GF-D8 (cell line): ENCODE measurements at regions not wholly inside any gene's neighbourhood (a gene's known extent, or its start where the extent isn't known, plus 50 kb on each side); places are given as distances from the start of the nearest gene placed in this dataset.
"Not testable (repeated sequence)": the region's sequence is repeated elsewhere in the genome, so short reads cannot be mapped to it uniquely, and the experiment has no call there.

Experiments used
- DNase-seq: peaks from one replicate; lab custom pipeline; 2025; lab: John Stamatoyannopoulos, UW

DNA sequence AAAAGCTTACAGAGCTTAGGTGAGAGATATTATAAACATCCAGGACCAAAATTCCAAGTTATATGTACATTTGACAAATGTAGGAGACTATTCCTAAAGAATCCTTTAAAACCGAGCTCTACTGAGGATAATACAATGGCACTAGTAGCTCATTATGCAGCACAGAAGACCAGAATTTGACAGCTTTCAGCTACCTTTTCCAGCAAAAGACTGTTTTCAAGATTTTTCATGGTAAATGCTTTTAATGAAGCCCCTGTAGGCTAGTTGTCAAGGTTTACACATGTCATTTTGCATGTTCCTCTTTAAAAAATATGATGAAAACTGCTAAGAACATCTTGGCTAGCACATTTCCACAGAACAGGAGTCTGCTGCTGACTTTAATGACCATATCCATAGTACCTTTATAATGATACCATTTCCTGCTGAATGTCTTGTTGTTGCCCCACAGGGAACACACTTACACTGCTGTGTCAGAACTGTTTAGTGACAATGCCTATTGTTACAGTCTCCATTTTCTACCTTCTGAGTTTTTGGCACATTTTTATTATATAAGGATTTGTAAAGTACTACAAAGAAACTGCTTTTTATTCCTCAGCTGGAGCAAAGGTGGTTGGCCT is 1382.3 kb downstream of the RAPGEF2 start:
- no peak for DNase-seq

GRCh38 chr4:160492181-160492580 is 1389.3 kb downstream of the RAPGEF2 start:
- no peak for DNase-seq

DNA sequence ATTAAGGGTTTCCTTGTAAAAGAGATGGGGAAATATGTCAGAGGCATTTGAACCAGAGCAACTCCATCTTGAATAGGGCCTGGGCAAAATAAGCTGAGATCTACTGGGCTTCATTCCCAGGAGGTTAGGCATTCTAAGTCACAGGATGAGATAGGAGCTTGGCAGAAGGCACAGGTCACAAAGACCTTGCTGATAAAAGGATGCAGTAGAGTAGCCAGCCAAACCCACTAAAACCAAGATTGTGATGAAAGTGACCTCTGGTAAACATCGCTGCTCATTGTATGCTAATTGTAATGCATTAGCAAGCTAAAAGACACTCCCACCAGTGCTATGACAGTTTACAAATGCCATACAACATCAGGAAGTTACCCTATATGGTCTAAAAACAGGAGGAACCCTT is 1390.3 kb downstream of the RAPGEF2 start:
- no peak for DNase-seq

DNA sequence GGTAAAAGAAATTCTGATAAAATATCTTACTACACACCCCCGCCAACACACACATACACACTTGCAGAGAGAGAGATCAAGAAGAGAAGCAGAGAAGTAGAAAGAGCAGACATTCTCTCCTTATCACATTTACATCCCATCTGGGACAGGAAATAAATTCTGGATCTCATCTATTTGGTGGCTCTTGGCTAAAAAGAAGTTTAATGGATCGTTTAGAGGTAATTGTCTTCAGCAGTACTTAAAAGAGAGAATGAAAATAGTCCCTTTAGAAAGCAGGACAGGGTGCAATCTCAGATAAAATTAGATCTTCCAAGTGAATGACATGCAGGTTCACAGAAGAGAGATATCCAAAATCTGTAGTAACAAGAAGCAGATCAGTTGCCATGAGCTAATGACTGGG is 1392.5 kb downstream of the RAPGEF2 start:
- DNase-seq, result no peak

GRCh38 chr4:160498211-160498610 is 1395.3 kb downstream of the RAPGEF2 start:
- no peak for DNase-seq

GRCh38 chr4:160505724-160506123 is 1402.8 kb downstream of the RAPGEF2 start:
- DNase-seq, result no peak

GRCh38 chr4:160510928-160511327 is 1408.0 kb downstream of the RAPGEF2 start:
- DNase-seq, result no peak

DNA sequence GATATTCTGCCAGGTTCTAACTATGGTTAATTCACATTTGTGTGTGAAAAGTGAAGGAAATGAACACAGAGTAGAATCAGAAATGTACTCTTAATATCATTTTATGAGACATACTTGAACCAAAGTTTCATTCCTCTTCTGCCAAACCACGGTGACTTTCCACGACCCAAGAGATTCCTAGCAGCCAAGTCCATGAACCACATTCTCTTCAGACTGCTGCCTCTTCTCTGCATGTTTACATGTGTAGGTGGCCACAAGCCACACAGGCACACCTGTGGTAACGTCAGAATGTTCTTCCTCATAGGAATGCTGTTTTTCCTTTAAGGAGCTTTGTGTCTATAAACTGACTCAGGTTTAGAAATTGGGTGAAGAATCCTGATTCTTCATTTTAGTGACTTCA is 1411.2 kb downstream of the RAPGEF2 start:
- DNase-seq, result no peak

DNA sequence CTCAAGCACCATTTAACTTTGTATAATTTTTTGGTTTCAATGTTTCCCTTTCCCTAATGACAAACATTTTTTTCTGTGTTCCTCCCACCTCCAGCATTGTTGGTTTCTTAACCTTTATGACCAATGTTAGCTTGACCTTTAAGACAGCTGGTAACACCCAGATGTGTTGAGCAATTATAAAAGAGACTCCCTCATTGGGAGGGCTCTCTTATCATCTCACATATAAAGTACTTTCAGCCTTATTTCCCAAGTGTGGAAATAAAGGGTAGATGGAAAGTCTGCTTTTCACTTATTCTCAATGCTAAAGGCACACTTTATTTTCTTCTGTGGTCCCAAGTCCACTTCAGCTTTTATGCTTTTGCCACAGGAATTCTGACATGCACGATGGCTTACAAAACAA is 1420.4 kb downstream of the RAPGEF2 start:
- no peak for DNase-seq

DNA sequence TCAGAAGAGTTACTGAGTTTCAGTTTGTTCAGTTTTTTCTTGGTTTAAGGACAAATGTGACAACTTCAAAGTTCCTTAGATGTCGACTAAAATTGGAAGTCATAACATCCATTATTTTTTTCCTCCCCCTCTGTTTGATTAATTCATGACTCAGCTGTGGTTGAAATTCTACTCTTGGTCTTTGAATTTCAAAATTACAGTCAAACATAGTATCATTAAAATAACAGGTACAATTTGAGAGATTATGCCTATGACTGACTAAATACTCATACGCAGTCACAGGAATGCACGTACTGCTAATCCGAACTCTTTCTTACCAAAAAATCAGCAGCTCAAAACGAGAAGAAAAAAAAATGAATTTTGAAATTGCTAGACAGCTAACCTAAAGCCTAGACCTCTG is 1434.8 kb downstream of the RAPGEF2 start:
- no peak for DNase-seq

GRCh38 chr4:160546201-160546600 is 1443.3 kb downstream of the RAPGEF2 start:
- DNase-seq, result no peak

- not testable (repeated sequence) for DNase-seq
Measured at GRCh38 chr4:160549951-160550519, 1447.2 kb downstream of the RAPGEF2 start.

GRCh38 chr4:160562661-160563060 is 1459.8 kb downstream of the RAPGEF2 start:
- DNase-seq, result no peak

- DNase-seq, result no peak
Measured at GRCh38 chr4:160563552-160564282, 1460.8 kb downstream of the RAPGEF2 start.

DNA sequence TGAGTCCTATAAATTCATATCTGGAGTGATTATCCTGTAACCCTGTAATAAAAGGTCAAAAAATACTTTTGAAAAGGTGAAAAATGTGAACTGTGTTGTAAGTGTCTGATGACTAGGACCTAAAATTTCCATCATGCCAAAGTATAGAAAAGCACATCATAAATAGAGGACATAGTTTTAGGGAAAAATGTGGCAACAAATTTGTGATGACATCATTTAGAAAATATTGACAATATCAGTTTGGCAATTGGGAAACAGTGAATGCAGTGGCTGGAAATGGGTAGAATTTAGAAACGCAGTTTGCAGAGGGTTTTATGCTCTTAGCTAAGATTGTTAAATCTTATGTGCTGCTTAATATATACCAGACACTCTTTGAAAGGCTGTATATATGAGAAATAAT is 1464.8 kb downstream of the RAPGEF2 start:
- no peak for DNase-seq

- no peak for DNase-seq
Measured at GRCh38 chr4:160570271-160570670, 1467.4 kb downstream of the RAPGEF2 start.

- DNase-seq, result not testable (repeated sequence)
Measured at GRCh38 chr4:160574272-160574671, 1471.4 kb downstream of the RAPGEF2 start.

DNA sequence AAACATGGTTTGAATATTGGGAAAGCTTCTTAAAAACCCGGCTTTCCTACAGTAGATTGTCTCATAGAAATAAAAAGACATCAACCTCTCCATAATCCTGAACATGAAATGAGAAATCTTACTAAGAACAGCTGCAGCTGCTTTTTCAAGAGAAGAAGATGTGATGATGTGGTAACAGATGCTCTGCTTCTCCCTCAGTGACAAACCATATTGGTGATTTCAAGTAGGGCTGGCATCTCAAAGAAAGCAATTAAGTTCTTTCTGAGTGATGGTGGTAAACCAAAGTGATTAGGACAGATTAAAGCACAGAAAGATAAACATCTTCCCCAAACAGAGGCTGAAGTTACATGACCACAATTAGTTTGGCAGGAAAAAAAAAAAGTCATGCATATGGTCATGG is 1477.7 kb downstream of the RAPGEF2 start:
- DNase-seq, result no peak

DNA sequence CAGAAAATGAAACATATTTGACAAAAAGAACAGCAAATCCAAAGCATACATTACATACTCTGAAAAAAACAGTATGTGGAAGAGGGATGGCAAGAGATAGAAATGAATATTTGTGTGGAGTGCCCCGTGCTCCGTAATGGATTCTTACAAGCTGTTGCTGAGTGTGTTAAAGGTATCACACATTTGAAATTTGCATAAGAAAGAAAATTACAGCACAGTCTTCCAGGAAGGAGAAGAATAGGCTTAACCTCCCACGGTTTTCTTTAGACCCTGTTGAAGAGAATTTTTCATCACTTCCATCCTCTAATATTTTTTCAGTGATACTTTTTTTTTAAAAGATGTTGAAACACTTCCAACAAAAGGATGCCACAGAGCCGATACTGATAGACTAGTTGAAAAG is 1489.4 kb downstream of the RAPGEF2 start:
- no peak for DNase-seq

- DNase-seq, result no peak
Measured at GRCh38 chr4:160595646-160596045, 1492.8 kb downstream of the RAPGEF2 start.

DNA sequence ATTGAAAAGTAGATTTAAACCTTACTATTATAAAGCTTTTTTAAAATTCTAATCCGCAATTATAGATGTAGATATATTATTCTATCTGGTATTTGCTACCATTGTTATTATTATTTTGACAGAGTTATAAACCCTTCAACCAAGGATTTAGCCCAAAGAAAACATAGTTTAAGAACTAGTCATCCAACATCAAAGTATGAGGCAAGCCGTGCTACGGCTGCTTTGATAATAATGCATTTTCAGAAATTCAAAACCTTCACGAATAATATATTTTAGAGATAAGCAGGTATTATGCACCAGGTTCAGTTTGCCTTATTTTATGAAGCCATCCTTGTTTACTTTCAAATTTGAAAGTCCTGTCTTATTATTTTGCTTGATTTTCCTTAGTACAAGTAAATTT is 1501.7 kb downstream of the RAPGEF2 start:
- no peak for DNase-seq

DNA sequence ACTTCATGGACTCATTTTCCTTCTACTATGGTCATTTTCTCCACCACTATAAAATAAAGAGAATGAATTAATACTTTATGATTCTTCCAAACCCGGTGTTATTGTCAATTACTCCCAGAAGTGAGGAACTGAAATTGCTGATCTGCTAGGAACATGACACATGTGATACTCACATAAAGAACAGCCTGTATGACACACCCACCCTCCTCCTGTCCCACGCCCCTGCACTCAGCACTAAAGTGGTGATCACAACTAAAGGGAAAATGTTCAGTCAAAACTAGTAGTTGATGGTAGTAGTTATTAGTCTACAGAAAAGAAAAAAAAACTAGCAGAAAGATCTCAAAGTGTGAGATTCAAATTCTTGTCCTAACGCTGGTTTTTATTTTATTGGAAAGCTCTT is 1508.3 kb downstream of the RAPGEF2 start:
- no peak for DNase-seq

DNA sequence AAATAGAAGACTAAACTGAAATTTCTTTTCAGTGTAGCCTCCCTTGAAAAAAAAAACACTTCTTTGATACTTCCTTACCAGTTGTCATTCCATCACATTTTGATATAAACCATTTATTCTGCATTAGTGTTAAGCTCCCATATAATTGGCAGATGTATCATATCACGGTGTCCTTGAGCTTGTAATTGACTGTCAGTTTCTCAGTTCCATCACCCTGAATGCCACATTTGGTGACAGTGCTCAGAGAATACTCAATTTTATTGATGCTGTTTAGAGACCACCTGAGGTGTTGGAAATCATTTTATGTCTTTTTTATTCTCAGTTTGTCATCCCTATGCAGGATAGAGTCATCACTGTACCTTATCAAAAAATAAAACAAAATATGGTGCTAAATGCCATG is 1528.2 kb downstream of the RAPGEF2 start:
- no peak for DNase-seq

DNA sequence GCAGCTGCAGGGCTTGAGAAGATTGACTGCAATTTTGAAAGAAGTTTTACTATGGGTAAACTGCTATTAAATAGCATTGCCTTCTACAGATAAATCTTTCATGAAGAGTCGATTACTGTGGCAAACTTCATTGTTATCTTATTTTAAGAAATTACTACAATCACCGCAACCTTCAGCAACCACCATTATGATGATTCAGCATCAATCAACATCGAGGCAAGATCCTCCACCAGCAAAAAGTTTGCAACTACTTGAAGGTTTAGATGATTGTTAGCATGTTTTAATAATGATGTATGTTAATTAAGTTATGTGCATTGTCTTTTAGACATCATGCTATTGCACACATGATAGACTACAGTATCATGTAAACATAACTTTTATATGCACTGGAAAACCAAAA is 1511.0 kb downstream of the FSTL5 start:
- DNase-seq, result no peak
